Calu3 (cell line): ENCODE measurements at regions not wholly inside any gene's neighbourhood (a gene's known extent, or its start where the extent isn't known, plus 50 kb on each side); places are given as distances from the start of the nearest gene placed in this dataset.

ENCODE experiments used
- BruUV-seq: library from RNA; stranded (reverse); fragments of 400-500 nt; replicated peaks from 2 replicates; lab custom pipeline; 2021; lab: Mats Ljungman, UMichigan
- CTCF ChIA-PET: fragments of 300-600 bp; sonication (Branson Sonifier 250); formaldehyde crosslinking; loops from one replicate; lab custom pipeline; 2022; ENCODE audit warnings: antibody characterized with exemption; lab: Charles Lee
- DNase-seq: peaks from one replicate; pipeline ENCODE4 v3.0.0; 2022
- H3K27ac Mint-ChIP-seq: one replicate; pipeline ENCODE4 v1.8.0; 2022; ENCODE audit warnings: mixed read lengths; ENCODE audit not compliant: unreplicated experiment
- H3K27me3 Mint-ChIP-seq: one replicate; pipeline ENCODE4 v1.8.0; 2022; ENCODE audit warnings: mixed read lengths; ENCODE audit not compliant: unreplicated experiment
- H3K36me3 Mint-ChIP-seq: one replicate; pipeline ENCODE4 v1.8.0; 2022; ENCODE audit warnings: mild to moderate bottlenecking, moderate library complexity, mixed read lengths; ENCODE audit not compliant: insufficient read depth, unreplicated experiment
- H3K4me1 Mint-ChIP-seq: one replicate; pipeline ENCODE4 v1.8.0; 2022; ENCODE audit warnings: mild to moderate bottlenecking, low read depth, mixed read lengths; ENCODE audit not compliant: unreplicated experiment
- H3K4me3 Mint-ChIP-seq: one replicate; pipeline ENCODE4 v1.8.0; 2022; ENCODE audit warnings: mild to moderate bottlenecking, low read depth, moderate library complexity, mixed read lengths; ENCODE audit not compliant: unreplicated experiment
- H3K9me3 Mint-ChIP-seq: one replicate; pipeline ENCODE4 v1.8.0; 2022; ENCODE audit warnings: low read depth, mixed read lengths; ENCODE audit not compliant: unreplicated experiment
- intact Hi-C: fragments of 100-400 bp; cut with micrococcal nuclease; formaldehyde crosslinking; loops from one replicate; pipeline ENCODE4 v1.10.0; 2022; ENCODE audit not compliant: unreplicated experiment
- TF ChIP-seq, protein P1 (sequence below): fragments of 200-600 bp; IDR thresholded peaks from one replicate; pipeline ENCODE4 v1.8.0; 2022; ENCODE audit warnings: antibody characterized with exemption; ENCODE audit not compliant: unreplicated experiment

GRCh38 chr2:64196963-64197362 lies 52.7 kb upstream of the PELI1 start:
- H3K9me3 Mint-ChIP-seq, result no peaks in the 10 kb centered on the region
- DNase-seq, result no peak
- no peaks in the 10 kb centered on the region for H3K27me3 Mint-ChIP-seq
- no peaks in the 10 kb centered on the region for H3K36me3 Mint-ChIP-seq
- no peak overlapping the region for H3K4me3 Mint-ChIP-seq
- TF ChIP-seq, protein P1, sequence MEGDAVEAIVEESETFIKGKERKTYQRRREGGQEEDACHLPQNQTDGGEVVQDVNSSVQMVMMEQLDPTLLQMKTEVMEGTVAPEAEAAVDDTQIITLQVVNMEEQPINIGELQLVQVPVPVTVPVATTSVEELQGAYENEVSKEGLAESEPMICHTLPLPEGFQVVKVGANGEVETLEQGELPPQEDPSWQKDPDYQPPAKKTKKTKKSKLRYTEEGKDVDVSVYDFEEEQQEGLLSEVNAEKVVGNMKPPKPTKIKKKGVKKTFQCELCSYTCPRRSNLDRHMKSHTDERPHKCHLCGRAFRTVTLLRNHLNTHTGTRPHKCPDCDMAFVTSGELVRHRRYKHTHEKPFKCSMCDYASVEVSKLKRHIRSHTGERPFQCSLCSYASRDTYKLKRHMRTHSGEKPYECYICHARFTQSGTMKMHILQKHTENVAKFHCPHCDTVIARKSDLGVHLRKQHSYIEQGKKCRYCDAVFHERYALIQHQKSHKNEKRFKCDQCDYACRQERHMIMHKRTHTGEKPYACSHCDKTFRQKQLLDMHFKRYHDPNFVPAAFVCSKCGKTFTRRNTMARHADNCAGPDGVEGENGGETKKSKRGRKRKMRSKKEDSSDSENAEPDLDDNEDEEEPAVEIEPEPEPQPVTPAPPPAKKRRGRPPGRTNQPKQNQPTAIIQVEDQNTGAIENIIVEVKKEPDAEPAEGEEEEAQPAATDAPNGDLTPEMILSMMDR, result no peak
- intact Hi-C loops, result no loop called here
- no TSS peak for BruUV-seq
- CTCF ChIA-PET, result interaction anchor here (1.2 kb wide), 1 partner anchor 45 kb away, joined by 4 read pairs; no protein-coding TSS in a partner anchor
- no peak overlapping the region for H3K27ac Mint-ChIP-seq
- H3K4me1 Mint-ChIP-seq, result no peaks in the 10 kb centered on the region

DNA sequence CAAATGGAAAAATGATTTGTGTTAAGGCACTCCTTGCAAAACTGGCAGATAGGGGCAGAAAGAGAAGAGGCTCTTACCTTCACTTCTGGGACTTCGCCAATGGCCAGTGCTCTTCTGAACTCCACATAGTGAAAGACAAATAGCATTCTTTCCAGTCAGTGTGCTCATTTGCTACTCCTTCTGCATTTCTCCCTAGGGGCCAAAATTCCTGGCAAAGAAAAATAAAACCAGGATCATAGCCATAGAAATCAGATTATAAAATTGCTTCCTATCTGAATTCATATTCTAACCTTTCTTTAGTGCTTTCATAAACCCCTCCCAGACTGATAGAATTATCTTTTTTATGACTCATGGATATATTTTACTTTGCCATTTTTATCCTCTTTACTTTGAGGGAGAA lies 56.9 kb upstream of the PELI1 start:
- Mint-ChIP-seq H3K9me3 (no peaks in the 10 kb centered on the region), H3K27me3 (no peaks in the 10 kb centered on the region), H3K36me3 (peaks cover 15% of the 10 kb centered on the region), H3K4me3 (no peak overlapping the region), H3K4me1 (peaks cover 19% of the 10 kb centered on the region), H3K27ac (no peak overlapping the region)
- intact Hi-C loops, result loop anchor here (5.0 kb wide), 2 partner anchors 76 to 111 kb away; no protein-coding TSS in a partner anchor
- CTCF ChIA-PET, result no interaction called here
- no TSS peak for BruUV-seq
- no peak for DNase-seq
- TF ChIP-seq, protein P1, result no peak

DNA sequence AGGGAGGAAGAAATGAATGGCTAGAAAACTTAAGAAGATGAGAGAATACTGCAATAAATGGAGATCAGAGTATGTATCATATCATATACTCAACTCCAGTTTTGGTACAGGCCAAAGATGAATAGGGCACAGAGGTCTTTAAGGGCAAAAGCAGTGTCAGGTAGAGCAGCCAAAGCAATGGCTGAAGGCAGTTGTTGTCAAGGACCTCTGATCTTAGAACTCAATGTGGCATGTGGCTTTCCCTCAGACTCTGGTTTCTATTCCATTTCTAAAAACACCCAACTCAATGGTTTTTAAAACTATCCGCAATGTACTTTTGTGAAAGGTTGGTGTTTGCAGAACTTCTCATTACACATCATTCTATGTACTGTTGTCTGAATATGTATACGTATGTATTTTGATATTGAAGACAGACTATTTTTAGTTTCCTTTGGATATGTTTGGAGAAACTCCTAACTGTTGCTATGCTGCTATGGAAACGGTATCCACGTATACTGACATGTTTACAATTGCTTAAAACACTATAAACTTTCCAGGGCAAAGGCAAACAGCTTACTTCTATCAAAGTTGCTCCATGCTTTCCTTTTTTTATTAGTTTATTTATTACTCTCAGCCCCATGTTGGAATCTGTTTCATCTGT lies 58.1 kb upstream of the PELI1 start:
- no peaks in the 10 kb centered on the region for H3K27me3 Mint-ChIP-seq
- no peak for DNase-seq
- TF ChIP-seq, protein P1, result no peak
- H3K4me1 Mint-ChIP-seq, result peaks cover 19% of the 10 kb centered on the region
- no peaks in the 10 kb centered on the region for H3K9me3 Mint-ChIP-seq
- peaks cover 15% of the 10 kb centered on the region for H3K36me3 Mint-ChIP-seq
- H3K27ac Mint-ChIP-seq, result peak overlapping the region; percentile 99
- CTCF ChIA-PET, result interaction anchor here (0.5 to 2.7 kb wide), 2 partner anchors 126 to 189 kb away, joined by 3 to 8 read pairs; no protein-coding TSS in a partner anchor
- no TSS peak for BruUV-seq
- no peak overlapping the region for H3K4me3 Mint-ChIP-seq
- intact Hi-C loops, result loop anchor here (2.0 to 5.0 kb wide), 3 partner anchors 58 to 110 kb away; partner anchors contain the start of gene PELI1

DNA sequence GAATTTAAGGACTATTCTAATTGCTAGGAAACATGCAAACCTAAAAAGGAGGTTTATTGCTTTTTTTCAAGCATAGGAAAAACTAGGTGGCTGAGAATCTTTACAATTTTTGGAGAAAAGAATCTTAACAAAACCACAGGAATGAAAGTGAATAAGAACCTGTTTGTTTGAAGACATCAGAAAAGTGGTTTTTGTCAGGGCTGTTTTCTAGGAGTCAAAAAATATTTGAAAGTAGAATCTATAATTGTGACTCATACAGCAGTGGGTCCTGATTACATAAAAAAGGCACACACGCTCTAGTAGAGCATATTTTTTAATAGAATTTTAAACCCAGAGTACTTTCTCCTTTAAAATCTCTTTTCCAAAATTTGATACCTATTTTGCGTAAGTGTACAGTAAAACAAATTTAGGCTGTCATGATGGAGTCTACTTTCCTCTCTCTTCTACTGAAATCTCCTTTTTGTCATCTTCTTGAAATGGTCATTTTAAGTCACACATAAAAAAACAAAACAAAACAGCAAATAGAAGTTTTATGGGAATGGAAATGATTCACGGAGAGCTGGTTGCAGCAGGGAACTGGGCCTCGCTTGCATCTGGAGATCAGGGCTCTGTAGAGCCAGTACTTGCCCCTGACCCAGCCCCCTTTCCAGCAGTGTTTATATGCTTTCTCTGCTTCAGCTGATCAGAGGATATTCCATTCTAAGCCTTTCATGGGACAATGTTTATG lies 59.1 kb upstream of the PELI1 start:
- no TSS peak for BruUV-seq

More for the DNA sequence above, 59.1 kb upstream of the PELI1 start:
- CTCF ChIA-PET, result interaction anchor here (1.2 to 2.7 kb wide), 2 partner anchors 109 to 125 kb away, joined by 4 to 8 read pairs; no protein-coding TSS in a partner anchor
- no peaks in the 10 kb centered on the region for H3K9me3 Mint-ChIP-seq
- peak overlapping the region; percentile 99 for H3K27ac Mint-ChIP-seq
- H3K27me3 Mint-ChIP-seq, result no peaks in the 10 kb centered on the region
- peak overlapping the region; percentile 65 for H3K4me3 Mint-ChIP-seq
- no peak for DNase-seq
- H3K36me3 Mint-ChIP-seq, result peaks cover 15% of the 10 kb centered on the region
- peaks cover 19% of the 10 kb centered on the region for H3K4me1 Mint-ChIP-seq
- intact Hi-C loops, result loop anchor here (2.0 to 5.0 kb wide), 3 partner anchors 58 to 109 kb away; partner anchors contain the start of gene PELI1
- TF ChIP-seq, protein P1, result no peak
